GM13977 (cell line): ENCODE measurements at regions not wholly inside any gene's neighbourhood (a gene's known extent, or its start where the extent isn't known, plus 50 kb on each side); places are given as distances from the start of the nearest gene placed in this dataset.

Source experiments
- DNase-seq: peaks from one replicate; pipeline ENCODE4 v3.0.0; 2012; ENCODE audit warnings: low spot score
- CTCF ChIP-seq: IDR thresholded peaks from 2 replicates; pipeline ENCODE4 v1.5.1; 2012; ENCODE audit warnings: mild to moderate bottlenecking, control low read depth; ENCODE audit not compliant: insufficient read depth; ENCODE audit errors: extremely low read depth, missing control alignments
- in situ Hi-C: fragments of 300-500 bp; cut with MboI; formaldehyde crosslinking; loops from one replicate; pipeline ENCODE4 v1.12.0; 2022; ENCODE audit warnings: low sequenced_read_pairs, low pct_unique_long_range_greater_than_20kb, mixed read lengths, inconsistent platforms; ENCODE audit not compliant: unreplicated experiment

GRCh38 chr2:121818546-121818945 is 63.1 kb downstream of the TSN start:
- TF ChIP-seq CTCF: no peak
- in situ Hi-C loops: no loop called here
- DNase-seq: no peak

GRCh38 chr2:121819846-121820245 is 64.4 kb downstream of the TSN start:
- TF ChIP-seq CTCF: no peak
- in situ Hi-C loops: no loop called here
- DNase-seq: no peak

GRCh38 chr2:121821476-121822158 is 66.2 kb downstream of the TSN start:
- in situ Hi-C loops: no loop called here
- no peak for TF ChIP-seq CTCF
- DNase-seq: no peak

- TF ChIP-seq CTCF: no peak
- no peak for DNase-seq
- in situ Hi-C loops: no loop called here
Observed at GRCh38 chr2:121824264-121824663, 68.8 kb downstream of the TSN start.

GRCh38 chr2:121825003-121825950 is 69.8 kb downstream of the TSN start:
- DNase-seq: no peak
- in situ Hi-C loops: no loop called here
- no peak for TF ChIP-seq CTCF

GRCh38 chr2:121826036-121826435 is 70.6 kb downstream of the TSN start:
- no peak for DNase-seq
- in situ Hi-C loops: no loop called here
- no peak for TF ChIP-seq CTCF
